Endothelial cell of umbilical vein (primary cell): ENCODE measurements at regions not wholly inside any gene's neighbourhood (a gene's known extent, or its start where the extent isn't known, plus 50 kb on each side); places are given as distances from the start of the nearest gene placed in this dataset.

Source experiments
- CTCF ChIP-seq, 2 donors: IDR thresholded peaks; 1 replicate in 1 of 2; 2 replicates in 1 of 2; pipeline ENCODE4 v1.5.1; 2011; ENCODE audit warnings: low read length in 2 of 2, mild to moderate bottlenecking in 2 of 2, moderate library complexity in 2 of 2, control low read depth in 1 of 2, inconsistent platforms in 1 of 2, low read depth in 1 of 2; ENCODE audit not compliant: insufficient read depth in 1 of 2; ENCODE audit errors: extremely low read depth in 1 of 2
- EZH2 ChIP-seq: IDR thresholded peaks from 2 replicates; pipeline ENCODE4 v1.6.1; 2012; ENCODE audit warnings: borderline replicate concordance, low read depth, mild to moderate bottlenecking, moderate library complexity, low read length, inconsistent platforms; ENCODE audit not compliant: severe bottlenecking
- FOS ChIP-seq: IDR thresholded peaks from 2 replicates; pipeline ENCODE4 v1.6.1; 2011; ENCODE audit warnings: mild to moderate bottlenecking, low read length, moderate library complexity, borderline replicate concordance; ENCODE audit not compliant: insufficient read depth
- GATA2 ChIP-seq: IDR thresholded peaks from 2 replicates; pipeline ENCODE4 v1.7.0; 2011; ENCODE audit warnings: low read depth, mild to moderate bottlenecking, moderate library complexity, mixed read lengths, low read length; ENCODE audit not compliant: insufficient read length, insufficient read depth
- JUN ChIP-seq: IDR thresholded peaks from 2 replicates; pipeline ENCODE4 v1.6.1; 2011; ENCODE audit warnings: borderline replicate concordance, low read depth; ENCODE audit not compliant: insufficient read length, insufficient read depth
- MAX ChIP-seq: IDR thresholded peaks from 2 replicates; pipeline ENCODE4 v1.6.1; 2011; ENCODE audit not compliant: insufficient read depth, insufficient read length
- MYC ChIP-seq: IDR thresholded peaks from one replicate; pipeline ENCODE4 v1.6.1; 2011; ENCODE audit warnings: mild to moderate bottlenecking, low read depth, low read length
- POLR2A ChIP-seq: IDR thresholded peaks from 2 replicates; pipeline ENCODE4 v1.6.1; 2012; ENCODE audit warnings: low read depth, mild to moderate bottlenecking, control low read depth, low read length
- POLR2AphosphoS5 ChIP-seq: IDR thresholded peaks from 2 replicates; pipeline ENCODE4 v1.6.1; 2012; ENCODE audit warnings: low read depth, mild to moderate bottlenecking, control low read depth, low read length, moderate library complexity; ENCODE audit not compliant: insufficient read depth

- TF ChIP-seq CTCF (IDR thresholded peaks at IDR 0.05; ENCODE audit: extremely low read depth in 1 of 2, insufficient read depth in 1 of 2, low read depth in 1 of 2, low read length in 2 of 2) (no peak), POLR2A (no peak), POLR2AphosphoS5 (no peak), FOS (no peak), MAX (no peak), JUN (no peak), MYC (no peak), EZH2 (no peak), GATA2 (no peak)
Observed at GRCh38 chr3:160098261-160098908, 109.8 kb downstream of the IL12A start.
